Hepatocyte (in vitro differentiated cells): ENCODE measurements at regions not wholly inside any gene's neighbourhood (a gene's known extent, or its start where the extent isn't known, plus 50 kb on each side); places are given as distances from the start of the nearest gene placed in this dataset.

Experiments
- DNase-seq: peaks from one replicate; pipeline ENCODE4 v3.0.0-alpha.2; 2016; ENCODE audit warnings: low spot score
- H2AFZ ChIP-seq: fragments of 200-600 bp; sonication (generic); 2 replicates; pipeline ENCODE4 v1.6.0; 2016; ENCODE audit warnings: antibody characterized with exemption, mild to moderate bottlenecking
- H3K27ac ChIP-seq: fragments of 200-600 bp; sonication (generic); 2 replicates; pipeline ENCODE4 v1.5.1; 2016; ENCODE audit warnings: mild to moderate bottlenecking
- H3K27me3 ChIP-seq: fragments of 200-600 bp; sonication (generic); 2 replicates; pipeline ENCODE4 v1.6.1; 2016
- H3K36me3 ChIP-seq: fragments of 200-600 bp; sonication (generic); replicated peaks from 2 replicates; pipeline ENCODE4 v1.5.1; 2016; ENCODE audit warnings: low read depth; ENCODE audit not compliant: insufficient read depth
- H3K4me1 ChIP-seq: fragments of 200-600 bp; sonication (generic); 2 replicates; pipeline ENCODE4 v1.5.1; 2016; ENCODE audit warnings: mild to moderate bottlenecking, moderate library complexity; ENCODE audit not compliant: insufficient read depth
- H3K4me2 ChIP-seq: fragments of 200-600 bp; sonication (generic); 2 replicates; pipeline ENCODE4 v1.6.0; 2016
- H3K4me3 ChIP-seq: fragments of 200-600 bp; sonication (generic); 2 replicates; pipeline ENCODE4 v1.5.1; 2016; ENCODE audit warnings: mild to moderate bottlenecking
- H3K79me2 ChIP-seq: fragments of 200-600 bp; sonication (generic); 2 replicates; pipeline ENCODE4 v1.6.0; 2017; ENCODE audit warnings: mild to moderate bottlenecking
- H3K9me2 ChIP-seq: fragments of 200-600 bp; sonication (generic); replicated peaks from 2 replicates; pipeline ENCODE4 v1.6.0; 2017; ENCODE audit warnings: mild to moderate bottlenecking; ENCODE audit not compliant: insufficient read depth
- H3K9me3 ChIP-seq: fragments of 200-600 bp; sonication (generic); 2 replicates; pipeline ENCODE4 v1.5.1; 2016; ENCODE audit warnings: low read depth, mild to moderate bottlenecking
- H4K20me1 ChIP-seq: fragments of 200-600 bp; sonication (generic); 2 replicates; pipeline ENCODE4 v1.6.0; 2016; ENCODE audit warnings: mild to moderate bottlenecking; ENCODE audit not compliant: insufficient read depth, poor library complexity, severe bottlenecking
- CTCF ChIP-seq: fragments of 200-600 bp; sonication (generic); IDR thresholded peaks from 2 replicates; pipeline ENCODE4 v1.5.1; 2016; ENCODE audit warnings: antibody characterized with exemption, mild to moderate bottlenecking; ENCODE audit not compliant: poor library complexity
- EZH2 ChIP-seq: fragments of 200-600 bp; sonication (generic); IDR thresholded peaks from 2 replicates; pipeline ENCODE4 v1.6.1; 2016; ENCODE audit warnings: antibody characterized with exemption, mild to moderate bottlenecking, borderline replicate concordance
- EZH2phosphoT487 ChIP-seq: fragments of 200-600 bp; sonication (generic); IDR thresholded peaks from one replicate; pipeline ENCODE4 v1.6.1; 2018; ENCODE audit warnings: antibody characterized with exemption, mild to moderate bottlenecking, low read depth, moderate library complexity; ENCODE audit not compliant: unreplicated experiment, severe bottlenecking
- WGBS: methylation state at CpG from one replicate; pipeline ENCODE4 v1.1.6; 2016; ENCODE audit warnings: low lambda C conversion rate; ENCODE audit errors: missing lambda C conversion rate; 5-methylcytosine and 5-hydroxymethylcytosine counted together

- no peak for DNase-seq
- Histone ChIP-seq H3K27me3 (no peaks in the 10 kb centered on the region), H3K4me2 (no peak overlapping the region), H3K9me2 (no peaks in the 10 kb centered on the region), H3K79me2 (no peaks in the 10 kb centered on the region), H2AFZ (no peak overlapping the region), H4K20me1 (no peaks in the 10 kb centered on the region), H3K4me1 (peaks cover 1% of the 10 kb centered on the region), H3K9me3 (no peaks in the 10 kb centered on the region), H3K4me3 (no peak overlapping the region), H3K27ac (no peak overlapping the region), H3K36me3 (no peaks in the 10 kb centered on the region)
- no peak for TF ChIP-seq EZH2phosphoT487
- no peak for TF ChIP-seq EZH2
- TF ChIP-seq CTCF: no peak
- 70% methylated on average over 1 of the region's 1 CpG for WGBS
Observed at GRCh38 chr1:87678266-87678665, 349.6 kb downstream of the LMO4 start.

GRCh38 chr1:87682565-87682964, 353.9 kb downstream of the LMO4 start:
- Histone ChIP-seq H4K20me1 (no peaks in the 10 kb centered on the region), H3K79me2 (no peaks in the 10 kb centered on the region), H2AFZ (no peak overlapping the region), H3K27ac (no peak overlapping the region), H3K9me2 (no peaks in the 10 kb centered on the region), H3K36me3 (no peaks in the 10 kb centered on the region), H3K4me2 (no peak overlapping the region), H3K4me1 (peaks cover 39% of the 10 kb centered on the region), H3K27me3 (no peaks in the 10 kb centered on the region), H3K9me3 (no peaks in the 10 kb centered on the region), H3K4me3 (no peak overlapping the region)
- TF ChIP-seq EZH2phosphoT487 (no peak), EZH2 (no peak), CTCF (no peak)
- WGBS: 98% methylated on average over 8 of the region's 8 CpGs
- DNase-seq: no peak

GRCh38 chr1:87683196-87683956, 354.7 kb downstream of the LMO4 start:
- peak overlapping the region; percentile 80 for H3K4me2 ChIP-seq
- TF ChIP-seq EZH2phosphoT487 (no peak), CTCF (no peak), EZH2 (no peak)
- no peak overlapping the region for H3K4me3 ChIP-seq
- H3K27ac ChIP-seq: peak overlapping the region; percentile 88
- H3K36me3 ChIP-seq: no peaks in the 10 kb centered on the region
- DNase-seq: no peak
- WGBS: 75% methylated on average over 4 of the region's 4 CpGs
- H3K4me1 ChIP-seq: peaks cover 41% of the 10 kb centered on the region
- no peaks in the 10 kb centered on the region for H4K20me1 ChIP-seq
- no peaks in the 10 kb centered on the region for H3K27me3 ChIP-seq
- H3K9me3 ChIP-seq: no peaks in the 10 kb centered on the region
- peak overlapping the region; percentile 77 for H2AFZ ChIP-seq
- H3K79me2 ChIP-seq: no peaks in the 10 kb centered on the region
- H3K9me2 ChIP-seq: no peaks in the 10 kb centered on the region
